ENCODE measurements at regions not wholly inside any gene's neighbourhood (a gene's known extent, or its start where the extent isn't known, plus 50 kb on each side); places are given as distances from the start of the nearest gene placed in this dataset.
A peak's percentile ranks its signal among the peaks of the same experiment; 100 is the strongest.

DNA sequence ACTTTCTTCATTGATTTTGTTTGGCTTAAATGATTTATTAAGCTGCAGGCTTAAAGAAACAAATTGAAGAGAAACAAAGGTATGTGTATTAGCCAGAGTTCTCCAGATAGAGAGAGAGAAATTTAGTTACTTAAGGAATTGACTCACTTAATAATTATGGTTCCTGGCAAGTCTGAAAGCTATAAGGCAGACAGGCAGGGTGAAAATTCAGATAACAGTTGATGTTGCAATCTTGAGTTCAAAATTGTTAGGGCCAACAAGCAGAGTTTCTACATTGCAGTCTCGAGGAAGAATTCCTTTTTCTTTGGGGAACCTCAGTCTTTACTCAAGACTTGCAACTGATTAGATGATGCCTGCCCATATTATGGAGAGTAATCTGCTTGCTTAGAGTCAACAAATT lies 593.5 kb downstream of the ADCYAP1 start:
- H4K20me1 ChIP-seq (ENCODE audit: insufficient read depth, low read length), result no peaks in the 10 kb centered on the region
- H3K27me3 ChIP-seq (ENCODE audit: low read depth, low read length), result no peaks in the 10 kb centered on the region
- no peaks in the 10 kb centered on the region for H3K36me3 ChIP-seq (replicated peaks; ENCODE audit: low read depth, low read length)
- no peaks in the 10 kb centered on the region for H3K9me3 ChIP-seq (ENCODE audit: insufficient read depth, low read length)
- no peak overlapping the region for H3K4me2 ChIP-seq (ENCODE audit: low read length)
- no peaks in the 10 kb centered on the region for H3K79me2 ChIP-seq (ENCODE audit: low read length)
- no peak overlapping the region for H3K9ac ChIP-seq (ENCODE audit: low read length)
- no peak overlapping the region for H2AFZ ChIP-seq (ENCODE audit: low read depth, low read length)
- no peak overlapping the region for H3K4me3 ChIP-seq (ENCODE audit: low read length)
- H3K4me1 ChIP-seq (ENCODE audit: low read length), result no peaks in the 10 kb centered on the region
- TF ChIP-seq EZH2phosphoT487 (IDR thresholded peaks at IDR 0.05; ENCODE audit: low read depth), result no peak
- TF ChIP-seq, protein P1, sequence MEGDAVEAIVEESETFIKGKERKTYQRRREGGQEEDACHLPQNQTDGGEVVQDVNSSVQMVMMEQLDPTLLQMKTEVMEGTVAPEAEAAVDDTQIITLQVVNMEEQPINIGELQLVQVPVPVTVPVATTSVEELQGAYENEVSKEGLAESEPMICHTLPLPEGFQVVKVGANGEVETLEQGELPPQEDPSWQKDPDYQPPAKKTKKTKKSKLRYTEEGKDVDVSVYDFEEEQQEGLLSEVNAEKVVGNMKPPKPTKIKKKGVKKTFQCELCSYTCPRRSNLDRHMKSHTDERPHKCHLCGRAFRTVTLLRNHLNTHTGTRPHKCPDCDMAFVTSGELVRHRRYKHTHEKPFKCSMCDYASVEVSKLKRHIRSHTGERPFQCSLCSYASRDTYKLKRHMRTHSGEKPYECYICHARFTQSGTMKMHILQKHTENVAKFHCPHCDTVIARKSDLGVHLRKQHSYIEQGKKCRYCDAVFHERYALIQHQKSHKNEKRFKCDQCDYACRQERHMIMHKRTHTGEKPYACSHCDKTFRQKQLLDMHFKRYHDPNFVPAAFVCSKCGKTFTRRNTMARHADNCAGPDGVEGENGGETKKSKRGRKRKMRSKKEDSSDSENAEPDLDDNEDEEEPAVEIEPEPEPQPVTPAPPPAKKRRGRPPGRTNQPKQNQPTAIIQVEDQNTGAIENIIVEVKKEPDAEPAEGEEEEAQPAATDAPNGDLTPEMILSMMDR (IDR thresholded peaks at IDR 0.05; ENCODE audit: low read depth, low read length), result no peak
- H3K27ac ChIP-seq (ENCODE audit: low read length), result no peak overlapping the region

DNA sequence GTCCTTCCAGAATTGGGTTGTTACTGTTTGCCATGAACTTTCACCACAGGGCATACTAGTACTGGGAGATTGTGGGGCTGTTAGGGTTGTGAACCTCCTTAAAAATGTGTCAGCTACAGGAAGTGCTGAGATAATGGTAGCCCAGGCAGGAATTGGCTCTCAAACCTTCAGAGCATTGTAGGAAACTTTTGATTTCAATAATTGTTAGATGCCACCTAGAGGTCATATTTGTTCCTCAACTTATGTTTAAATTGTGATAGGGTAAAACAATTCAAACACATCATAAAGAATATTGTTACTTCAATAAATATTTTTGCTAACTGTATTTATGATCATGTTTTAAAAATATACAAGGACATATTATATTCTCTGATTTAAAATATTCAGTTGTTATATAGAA lies 594.6 kb downstream of the ADCYAP1 start:
- no peaks in the 10 kb centered on the region for H3K36me3 ChIP-seq (replicated peaks; ENCODE audit: low read depth, low read length)
- H3K9ac ChIP-seq (ENCODE audit: low read length), result no peak overlapping the region

DNA sequence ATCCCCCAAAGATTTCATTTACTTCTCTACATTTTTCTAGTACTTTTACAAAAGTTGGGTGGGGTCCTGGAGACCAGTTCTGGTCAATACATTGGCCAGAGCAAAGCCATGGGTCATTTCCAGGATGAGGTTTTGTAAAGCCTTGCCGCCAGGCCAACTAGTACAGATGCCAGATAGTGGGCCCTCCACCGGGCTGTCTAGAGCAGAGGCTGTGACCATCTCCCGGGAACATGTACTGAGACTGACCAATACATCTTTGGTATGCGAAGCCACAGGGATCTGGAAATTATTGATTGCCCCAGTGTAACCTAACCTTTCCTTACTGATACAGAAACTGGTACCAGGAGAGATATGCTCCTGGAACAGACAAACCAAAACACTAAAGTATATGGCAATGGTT lies 599.2 kb downstream of the ADCYAP1 start:
- no peak overlapping the region for H3K4me2 ChIP-seq (ENCODE audit: low read length)
- H3K9ac ChIP-seq (ENCODE audit: low read length), result no peak overlapping the region
- H3K27ac ChIP-seq (ENCODE audit: low read length), result no peak overlapping the region
- H4K20me1 ChIP-seq (ENCODE audit: insufficient read depth, low read length), result no peaks in the 10 kb centered on the region
- H3K4me1 ChIP-seq (ENCODE audit: low read length), result no peaks in the 10 kb centered on the region
- no peaks in the 10 kb centered on the region for H3K79me2 ChIP-seq (ENCODE audit: low read length)
- no peak overlapping the region for H3K4me3 ChIP-seq (ENCODE audit: low read length)
- H3K36me3 ChIP-seq (replicated peaks; ENCODE audit: low read depth, low read length), result no peaks in the 10 kb centered on the region
- H3K27me3 ChIP-seq (ENCODE audit: low read depth, low read length), result no peaks in the 10 kb centered on the region
- H3K9me3 ChIP-seq (ENCODE audit: insufficient read depth, low read length), result no peaks in the 10 kb centered on the region
- H2AFZ ChIP-seq (ENCODE audit: low read depth, low read length), result no peak overlapping the region
- no peak for TF ChIP-seq EZH2phosphoT487 (IDR thresholded peaks at IDR 0.05; ENCODE audit: low read depth)
- TF ChIP-seq, protein P1 (IDR thresholded peaks at IDR 0.05; ENCODE audit: low read depth, low read length), result no peak

More for the DNA sequence above, 594.6 kb downstream of the ADCYAP1 start:
- Histone ChIP-seq H3K27ac (ENCODE audit: low read length) (no peak overlapping the region), H2AFZ (ENCODE audit: low read depth, low read length) (no peak overlapping the region), H4K20me1 (ENCODE audit: insufficient read depth, low read length) (no peaks in the 10 kb centered on the region), H3K79me2 (ENCODE audit: low read length) (no peaks in the 10 kb centered on the region), H3K9me3 (ENCODE audit: insufficient read depth, low read length) (no peaks in the 10 kb centered on the region), H3K27me3 (ENCODE audit: low read depth, low read length) (no peaks in the 10 kb centered on the region), H3K4me3 (ENCODE audit: low read length) (no peak overlapping the region), H3K4me1 (ENCODE audit: low read length) (no peaks in the 10 kb centered on the region), H3K4me2 (ENCODE audit: low read length) (no peak overlapping the region)
- TF ChIP-seq, protein P1 (IDR thresholded peaks at IDR 0.05; ENCODE audit: low read depth, low read length), result peak; percentile 20; the same call in 1 of the 2 replicates
- TF ChIP-seq EZH2phosphoT487 (IDR thresholded peaks at IDR 0.05; ENCODE audit: low read depth), result no peak

DNA sequence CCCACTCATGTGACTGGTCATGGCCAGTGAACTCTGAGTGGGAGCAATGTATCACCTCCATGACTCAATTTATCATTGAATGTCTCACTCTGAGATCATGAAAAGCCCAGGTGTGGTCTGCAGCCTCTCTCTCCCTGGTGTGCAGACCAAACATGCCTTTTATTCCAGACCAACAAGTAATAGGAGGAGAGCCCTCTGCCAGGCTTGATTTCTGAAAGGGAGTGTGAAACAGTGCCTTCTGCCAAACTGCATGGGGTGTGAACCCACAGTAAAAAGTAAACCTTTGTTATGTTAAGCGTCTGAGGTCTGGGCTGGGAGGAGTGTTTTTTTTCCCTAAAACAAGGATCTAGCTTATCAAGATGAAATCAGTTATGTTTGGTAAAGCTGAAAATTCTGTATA lies 601.2 kb downstream of the ADCYAP1 start:
- Histone ChIP-seq H3K27me3 (ENCODE audit: low read depth, low read length) (no peaks in the 10 kb centered on the region), H3K36me3 (replicated peaks; ENCODE audit: low read depth, low read length) (no peaks in the 10 kb centered on the region), H3K4me3 (ENCODE audit: low read length) (no peak overlapping the region), H2AFZ (ENCODE audit: low read depth, low read length) (no peak overlapping the region), H3K4me2 (ENCODE audit: low read length) (no peak overlapping the region), H3K9me3 (ENCODE audit: insufficient read depth, low read length) (no peaks in the 10 kb centered on the region), H4K20me1 (ENCODE audit: insufficient read depth, low read length) (no peaks in the 10 kb centered on the region), H3K4me1 (ENCODE audit: low read length) (no peaks in the 10 kb centered on the region), H3K79me2 (ENCODE audit: low read length) (no peaks in the 10 kb centered on the region), H3K9ac (ENCODE audit: low read length) (no peak overlapping the region), H3K27ac (ENCODE audit: low read length) (no peak overlapping the region)
- TF ChIP-seq, protein P1 (IDR thresholded peaks at IDR 0.05; ENCODE audit: low read depth, low read length), result no peak
- TF ChIP-seq EZH2phosphoT487 (IDR thresholded peaks at IDR 0.05; ENCODE audit: low read depth), result no peak

Measured in OCI-LY3 (cell line).